NCI-H1105 (cell line): ENCODE measurements at regions not wholly inside any gene's neighbourhood (a gene's known extent, or its start where the extent isn't known, plus 50 kb on each side); places are given as distances from the start of the nearest gene placed in this dataset.

ENCODE experiments used
- DNase-seq: peaks from one replicate; lab custom pipeline; 2025; lab: John Stamatoyannopoulos, UW

GRCh38 chr12:58190618-58191017, 249.3 kb downstream of the ATP23 start:
- DNase-seq = no peak

GRCh38 chr12:58196971-58197370, 255.6 kb downstream of the ATP23 start:
- no peak for DNase-seq

GRCh38 chr12:58202933-58203718, 261.8 kb downstream of the ATP23 start:
- DNase-seq = no peak

- DNase-seq = no peak
Measured at GRCh38 chr12:58204071-58204470, 262.7 kb downstream of the ATP23 start.

GRCh38 chr12:58206876-58207275, 265.5 kb downstream of the ATP23 start:
- DNase-seq = no peak

- DNase-seq = no peak
Measured at GRCh38 chr12:58211211-58211610, 269.8 kb downstream of the ATP23 start.

- no peak for DNase-seq
Measured at GRCh38 chr12:58217130-58217529, 275.8 kb downstream of the ATP23 start.

- DNase-seq = no peak
Measured at GRCh38 chr12:58224536-58225105, 283.3 kb downstream of the ATP23 start.

- DNase-seq = no peak
Measured at GRCh38 chr12:58225203-58225877, 284.0 kb downstream of the ATP23 start.

- DNase-seq = no peak
Measured at GRCh38 chr12:58233886-58234285, 292.5 kb downstream of the ATP23 start.

- no peak for DNase-seq
Measured at GRCh38 chr12:58238411-58238810, 297.0 kb downstream of the ATP23 start.

GRCh38 chr12:58241099-58241498, 299.7 kb downstream of the ATP23 start:
- DNase-seq = no peak

- DNase-seq = no peak
Measured at GRCh38 chr12:58242796-58243630, 301.6 kb downstream of the ATP23 start.

GRCh38 chr12:58247633-58248032, 306.3 kb downstream of the ATP23 start:
- DNase-seq = no peak

GRCh38 chr12:58248599-58248998, 307.2 kb downstream of the ATP23 start:
- no peak for DNase-seq

GRCh38 chr12:58249610-58250009, 308.2 kb downstream of the ATP23 start:
- DNase-seq = no peak

- no peak for DNase-seq
Measured at GRCh38 chr12:58250077-58250476, 308.7 kb downstream of the ATP23 start.

- no peak for DNase-seq
Measured at GRCh38 chr12:58252914-58253313, 311.5 kb downstream of the ATP23 start.

GRCh38 chr12:58253663-58254062, 312.3 kb downstream of the ATP23 start:
- no peak for DNase-seq

GRCh38 chr12:58254463-58255100, 313.2 kb downstream of the ATP23 start:
- DNase-seq = no peak

- no peak for DNase-seq
Measured at GRCh38 chr12:58262796-58263195, 321.4 kb downstream of the ATP23 start.

GRCh38 chr12:58263816-58264215, 322.4 kb downstream of the ATP23 start:
- DNase-seq = no peak
